A549 (cell line): ENCODE measurements at regions not wholly inside any gene's neighbourhood (a gene's known extent, or its start where the extent isn't known, plus 50 kb on each side); places are given as distances from the start of the nearest gene placed in this dataset.
"Not testable (repeated sequence)": the region's sequence is repeated elsewhere in the genome, so short reads cannot be mapped to it uniquely, and the experiment has no call there.

Source experiments
- ATAC-seq, 2 experiments: fragments of 200-7000 bp in 1 of 2; fragments of >200 bp in 1 of 2; cut with Nextera tagmentation in 1 of 2; cut with Tn5 transposase in 1 of 2; 3 replicates each; pipeline versions ENCODE4 v1.8.0 to v1.9.1; 2018 to 2020; ENCODE audit warnings: mild to moderate bottlenecking in 1 of 2, moderate library complexity in 1 of 2
- CTCF ChIA-PET: fragments of 300-600 bp; sonication (Branson Sonifier 250); formaldehyde crosslinking; extraction: SDS; loops from one replicate; lab custom pipeline; 2021; ENCODE audit warnings: antibody characterized with exemption, inconsistent platforms; lab: Yijun Ruan, JAX
- POLR2A ChIA-PET: fragments of 350-600 bp; formaldehyde crosslinking; extraction: SDS; loops from one replicate; lab custom pipeline; 2021; ENCODE audit warnings: antibody characterized with exemption, inconsistent platforms; lab: Yijun Ruan, JAX
- DNase-seq, 2 experiments: peaks; one replicate each; pipeline versions ENCODE4 v3.0.0 to v3.0.0-alpha.2; 2011 to 2016; ENCODE audit warnings: low read depth in 1 of 2, low spot score in 1 of 2
- FAIRE-seq: peaks from 2 replicates; lab custom pipeline; 2011; peaks lifted over from hg19 to GRCh38; lab: Jason Lieb, UNC
- H3K27ac ChIP-seq, 2 experiments: fragments of >200 bp; sonication (Bioruptor Twin); formaldehyde crosslinking; 3 replicates each; pipeline ENCODE4 v1.5.1; 2016 to 2017
- H3K4me1 ChIP-seq: fragments of >200 bp; sonication (Bioruptor Twin); formaldehyde crosslinking; 3 replicates; pipeline ENCODE4 v1.6.1; 2016
- H3K4me2 ChIP-seq: fragments of >200 bp; sonication (Bioruptor Twin); formaldehyde crosslinking; 3 replicates; pipeline ENCODE4 v1.6.1; 2016
- H3K4me3 ChIP-seq: fragments of >200 bp; sonication (Bioruptor Twin); formaldehyde crosslinking; 3 replicates; pipeline ENCODE4 v1.5.1; 2016
- H3K9me3 ChIP-seq: fragments of >200 bp; sonication (Bioruptor Twin); formaldehyde crosslinking; 3 replicates; pipeline ENCODE4 v1.6.1; 2016
- CBX2 ChIP-seq: fragments of 200-600 bp; sonication (generic); IDR thresholded peaks from 2 replicates; pipeline ENCODE4 v1.6.1; 2016; ENCODE audit warnings: low read depth, mild to moderate bottlenecking, borderline replicate concordance
- CBX8 ChIP-seq: fragments of 200-600 bp; sonication (generic); IDR thresholded peaks from 2 replicates; pipeline ENCODE4 v1.6.1; 2016
- EHMT2 ChIP-seq: fragments of 200-600 bp; sonication (generic); IDR thresholded peaks from 2 replicates; pipeline ENCODE4 v1.6.1; 2016; ENCODE audit warnings: antibody characterized with exemption, low read depth, mild to moderate bottlenecking, moderate library complexity
- EP300 ChIP-seq, 2 experiments: fragments of >200 bp; sonication (Bioruptor Twin); formaldehyde crosslinking; IDR thresholded peaks; 2 replicates in 1 of 2; 3 replicates in 1 of 2; pipeline ENCODE4 v1.6.1; 2016 to 2017
- JUN ChIP-seq, 2 experiments: fragments of >200 bp; sonication (Bioruptor Twin); formaldehyde crosslinking; IDR thresholded peaks; 2 replicates in 1 of 2; 3 replicates in 1 of 2; pipeline ENCODE4 v1.6.1; 2016 to 2017
- KDM1A ChIP-seq: fragments of 200-600 bp; sonication (generic); IDR thresholded peaks from 2 replicates; pipeline ENCODE4 v1.6.1; 2016; ENCODE audit warnings: low read depth, mild to moderate bottlenecking
- KDM5A ChIP-seq: fragments of 200-600 bp; sonication (generic); IDR thresholded peaks from 2 replicates; pipeline ENCODE4 v1.6.1; 2016; ENCODE audit warnings: antibody characterized with exemption, mild to moderate bottlenecking
- MAZ ChIP-seq: fragments of 150-350 bp; IDR thresholded peaks from 2 replicates; pipeline ENCODE4 v1.6.1; 2014; ENCODE audit warnings: antibody characterized with exemption, low read depth, low read length, borderline replicate concordance
- NFE2L2 ChIP-seq: fragments of 150-350 bp; conservative IDR thresholded peaks from 2 replicates; pipeline ENCODE4 v1.6.1; 2014; ENCODE audit warnings: low read length
- NPAS2 ChIP-seq: fragments of 250-450 bp; sonication (Bioruptor Pico); IDR thresholded peaks from 2 replicates; pipeline ENCODE4 v1.8.0; 2022; ENCODE audit warnings: mild to moderate bottlenecking, moderate library complexity, borderline replicate concordance
- NR3C1 ChIP-seq: fragments of >200 bp; sonication (Bioruptor Twin); formaldehyde crosslinking; IDR thresholded peaks from 3 replicates; pipeline ENCODE4 v1.6.1; 2017
- PHF8 ChIP-seq: fragments of 200-600 bp; sonication (generic); IDR thresholded peaks from 2 replicates; pipeline ENCODE4 v1.6.1; 2016; ENCODE audit warnings: low read depth, mild to moderate bottlenecking, antibody characterized with exemption, moderate library complexity, borderline replicate concordance
- POLR2AphosphoS2 ChIP-seq: conservative IDR thresholded peaks from 2 replicates; pipeline ENCODE4 v1.6.1; 2012; ENCODE audit warnings: low read length, improper control_type of control experiment, inconsistent platforms
- RAD21 ChIP-seq, 2 experiments: fragments of >200 bp in 1 of 2; sonication (Bioruptor Twin) in 1 of 2; formaldehyde crosslinking in 1 of 2; IDR thresholded peaks in 1 of 2; conservative IDR thresholded peaks in 1 of 2; 2 replicates in 1 of 2; 3 replicates in 1 of 2; pipeline ENCODE4 v1.6.1; 2012 to 2018; ENCODE audit warnings: inconsistent platforms in 1 of 2
- RNF2 ChIP-seq: fragments of 200-600 bp; sonication (generic); IDR thresholded peaks from 2 replicates; pipeline ENCODE4 v1.6.1; 2016; ENCODE audit warnings: low read depth, mild to moderate bottlenecking, antibody characterized with exemption, moderate library complexity, borderline replicate concordance
- SREBF2 ChIP-seq: fragments of 450-650 bp; IDR thresholded peaks from 2 replicates; pipeline ENCODE4 v1.6.1; 2014; ENCODE audit warnings: mild to moderate bottlenecking, moderate library complexity
- TP53 ChIP-seq: fragments of 250-450 bp; sonication (Bioruptor Pico); IDR thresholded peaks from 2 replicates; pipeline ENCODE4 v1.5.0; 2021; ENCODE audit warnings: mild to moderate bottlenecking, moderate library complexity
- ZNF302 ChIP-seq: fragments of 250-450 bp; sonication (Bioruptor Pico); IDR thresholded peaks from 2 replicates; pipeline ENCODE4 v1.9.0; 2021; ENCODE audit warnings: inconsistent platforms, mild to moderate bottlenecking, moderate library complexity
- WGBS: methylation state at CpG from one replicate; pipeline ENCODE4 v1.1.6; 2017; ENCODE audit errors: missing lambda C conversion rate; 5-methylcytosine and 5-hydroxymethylcytosine counted together
- TF ChIP-seq, protein P1 (sequence below): fragments of >200 bp; sonication (Bioruptor Twin); formaldehyde crosslinking; IDR thresholded peaks from 2 replicates; pipeline ENCODE4 v1.6.1; 2016
- TF ChIP-seq, protein P2 (sequence below): fragments of >200 bp; sonication (Bioruptor Twin); formaldehyde crosslinking; IDR thresholded peaks from 3 replicates; pipeline ENCODE4 v1.5.1; 2016

DNA sequence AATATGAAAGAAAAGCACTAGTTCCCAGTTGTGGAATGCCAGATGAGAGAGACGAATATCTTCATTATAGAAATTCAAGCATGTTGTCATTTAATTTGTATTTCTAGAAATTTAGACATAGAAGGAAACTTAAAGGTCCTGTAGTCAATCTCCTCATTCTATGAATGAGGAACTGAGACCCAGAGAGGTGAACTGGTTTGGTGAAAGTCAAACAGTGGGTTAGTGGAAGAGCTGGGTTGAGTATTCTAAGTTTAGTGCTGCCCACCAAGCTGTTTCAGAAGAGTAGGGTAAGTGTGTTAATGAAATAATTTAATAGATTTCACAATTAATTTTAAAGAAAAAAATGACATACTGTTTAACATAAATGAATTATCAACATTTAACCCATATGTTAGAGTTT is 655.2 kb downstream of the FAM133A start (continued):
- TF ChIP-seq NPAS2 (no peak), NR3C1 (no peak)

DNA sequence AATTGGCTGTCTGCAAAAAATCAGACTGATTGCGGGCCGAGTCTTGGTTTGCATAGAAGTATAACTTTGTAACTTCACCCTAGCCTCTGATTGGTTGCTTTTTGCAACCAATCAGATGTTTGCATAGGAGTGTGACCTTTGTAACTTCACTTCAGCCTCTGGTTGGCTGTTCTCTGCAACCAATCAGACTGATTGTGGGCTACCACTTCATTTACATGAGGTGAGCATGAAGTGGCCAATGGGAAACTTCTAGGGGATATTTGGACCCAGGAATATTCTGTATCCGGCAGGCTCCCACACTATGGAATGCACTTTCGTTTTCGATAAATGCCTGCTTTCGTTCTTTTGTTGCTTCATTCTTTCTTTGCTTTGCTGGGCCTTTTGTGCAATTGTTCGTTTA is 667.7 kb downstream of the FAM133A start:
- H3K4me3 ChIP-seq, FAIRE-seq: not testable (repeated sequence)
- WGBS: 66% methylated on average over 7 of the region's 7 CpGs

DNA sequence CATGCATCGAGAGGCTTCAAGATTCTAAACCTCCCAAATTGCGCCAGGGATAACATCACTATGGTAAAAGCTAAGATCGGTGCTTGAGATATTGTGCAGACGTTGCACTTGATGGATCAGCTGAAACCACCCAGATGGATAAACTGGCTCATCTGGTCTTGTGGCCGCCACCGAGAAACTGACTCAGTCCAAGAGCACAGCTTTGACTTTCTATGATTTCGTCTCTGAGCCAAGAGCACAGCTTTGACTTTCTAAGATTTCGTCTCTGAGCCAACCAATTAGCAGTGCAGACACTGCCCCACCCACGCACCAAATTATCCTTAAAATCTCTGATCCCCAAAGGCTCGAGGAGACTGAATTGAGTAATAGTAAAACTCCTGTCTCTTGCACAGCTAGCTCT is 687.2 kb downstream of the FAM133A start:
- TF ChIP-seq NFE2L2: no peak
- TF ChIP-seq KDM1A: no peak
- TF ChIP-seq POLR2AphosphoS2: no peak
- TF ChIP-seq, protein P1, sequence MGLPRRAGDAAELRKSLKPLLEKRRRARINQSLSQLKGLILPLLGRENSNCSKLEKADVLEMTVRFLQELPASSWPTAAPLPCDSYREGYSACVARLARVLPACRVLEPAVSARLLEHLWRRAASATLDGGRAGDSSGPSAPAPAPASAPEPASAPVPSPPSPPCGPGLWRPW: no peak
- Histone ChIP-seq H3K4me1 (no peaks in the 10 kb centered on the region), H3K27ac (no peak overlapping the region), H3K9me3 (no peaks in the 10 kb centered on the region), H3K4me3 (no peak overlapping the region), H3K4me2 (no peak overlapping the region)
- WGBS: 44% methylated on average over 10 of the region's 10 CpGs
- no peak for DNase-seq
- CTCF ChIA-PET: interaction anchor here (0.6 kb wide), 1 partner anchor 136 kb away, joined by 3 read pairs; no protein-coding TSS in a partner anchor
- ATAC-seq: no peak
- FAIRE-seq: no peak
- POLR2A ChIA-PET: no interaction called here

More for the DNA sequence above, 667.7 kb downstream of the FAM133A start:
- H3K27ac ChIP-seq, POLR2A ChIA-PET, ATAC-seq, H3K4me2 ChIP-seq, DNase-seq, H3K9me3 ChIP-seq, H3K4me1 ChIP-seq, CTCF ChIA-PET: not testable (repeated sequence)

DNA sequence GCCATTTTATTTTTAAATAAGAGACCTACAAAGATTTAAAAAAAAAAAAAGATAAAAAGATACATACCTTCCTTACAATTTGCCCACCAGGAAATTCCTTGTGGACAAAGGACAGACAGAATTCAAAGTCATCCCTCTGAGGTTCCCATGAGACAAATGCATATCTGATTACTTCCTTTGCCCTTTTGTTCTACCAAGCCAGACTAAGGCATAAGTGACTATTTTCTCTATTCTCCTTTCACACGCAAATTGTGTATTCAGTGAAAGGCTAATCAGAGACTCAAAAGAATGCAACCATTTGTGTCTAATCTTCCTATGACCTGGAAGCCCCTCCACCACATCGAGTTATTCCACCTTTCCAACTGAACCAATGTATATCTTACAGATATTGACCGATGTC is 691.7 kb downstream of the FAM133A start:
- no peak for DNase-seq
- 60% methylated on average over 3 of the region's 3 CpGs for WGBS
- Histone ChIP-seq H3K4me3 (no peak overlapping the region), H3K4me2 (no peak overlapping the region), H3K9me3 (no peaks in the 10 kb centered on the region), H3K27ac (no peak overlapping the region), H3K4me1 (no peaks in the 10 kb centered on the region)
- ChIA-PET CTCF (no interaction called here), POLR2A (no interaction called here)
- TF ChIP-seq NR3C1 (no peak), JUN (IDR thresholded peaks at IDR 0.05) (no peak), SREBF2 (no peak), POLR2AphosphoS2 (no peak), RAD21 (conservative IDR thresholded peaks at IDR 0.05 in 1 of 2, IDR thresholded peaks at IDR 0.05 in 1 of 2) (no peak)
- no peak for FAIRE-seq
- ATAC-seq: no peak

DNA sequence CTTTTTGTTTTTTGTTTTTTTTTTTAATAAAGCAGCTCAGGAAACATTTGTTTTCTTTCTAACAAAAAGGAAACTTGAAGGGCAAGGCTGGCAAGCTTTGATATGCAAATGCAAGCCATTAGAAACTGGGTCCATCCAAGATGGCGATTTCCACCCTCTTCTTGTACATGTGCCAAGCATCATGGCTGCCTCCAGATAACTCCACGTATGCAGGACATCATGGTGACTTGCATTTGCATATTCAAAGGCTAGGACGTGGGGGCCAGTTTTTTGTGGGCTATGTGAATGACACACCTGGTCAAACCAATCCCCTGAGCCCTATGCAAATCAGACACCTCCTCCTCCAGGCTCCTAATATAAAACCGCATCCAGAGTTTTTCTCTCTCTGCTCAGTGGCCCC is 692.6 kb downstream of the FAM133A start:
- DNase-seq (no peak), ATAC-seq (no peak), FAIRE-seq (no peak)
- WGBS: 13% methylated on average over 4 of the region's 4 CpGs
- no peak overlapping the region for H3K27ac ChIP-seq
- H3K4me2 ChIP-seq: no peak overlapping the region
- no peaks in the 10 kb centered on the region for H3K4me1 ChIP-seq
- no peak overlapping the region for H3K4me3 ChIP-seq
- no peaks in the 10 kb centered on the region for H3K9me3 ChIP-seq
- CTCF ChIA-PET: no interaction called here
- POLR2A ChIA-PET: no interaction called here
- TF ChIP-seq ZNF302 (CRISPR knock-in tag) (no peak), JUN (IDR thresholded peaks at IDR 0.05) (no peak), CBX8 (no peak), KDM5A (no peak), POLR2AphosphoS2 (no peak), CBX2 (no peak), EP300 (IDR thresholded peaks at IDR 0.05) (no peak), RNF2 (no peak), PHF8 (no peak), MAZ (no peak), EHMT2 (no peak), TP53 (CRISPR knock-in tag) (no peak)
- TF ChIP-seq, protein P2, sequence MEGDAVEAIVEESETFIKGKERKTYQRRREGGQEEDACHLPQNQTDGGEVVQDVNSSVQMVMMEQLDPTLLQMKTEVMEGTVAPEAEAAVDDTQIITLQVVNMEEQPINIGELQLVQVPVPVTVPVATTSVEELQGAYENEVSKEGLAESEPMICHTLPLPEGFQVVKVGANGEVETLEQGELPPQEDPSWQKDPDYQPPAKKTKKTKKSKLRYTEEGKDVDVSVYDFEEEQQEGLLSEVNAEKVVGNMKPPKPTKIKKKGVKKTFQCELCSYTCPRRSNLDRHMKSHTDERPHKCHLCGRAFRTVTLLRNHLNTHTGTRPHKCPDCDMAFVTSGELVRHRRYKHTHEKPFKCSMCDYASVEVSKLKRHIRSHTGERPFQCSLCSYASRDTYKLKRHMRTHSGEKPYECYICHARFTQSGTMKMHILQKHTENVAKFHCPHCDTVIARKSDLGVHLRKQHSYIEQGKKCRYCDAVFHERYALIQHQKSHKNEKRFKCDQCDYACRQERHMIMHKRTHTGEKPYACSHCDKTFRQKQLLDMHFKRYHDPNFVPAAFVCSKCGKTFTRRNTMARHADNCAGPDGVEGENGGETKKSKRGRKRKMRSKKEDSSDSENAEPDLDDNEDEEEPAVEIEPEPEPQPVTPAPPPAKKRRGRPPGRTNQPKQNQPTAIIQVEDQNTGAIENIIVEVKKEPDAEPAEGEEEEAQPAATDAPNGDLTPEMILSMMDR: no peak
